Hippocampal formation (tissue), 2 donors: ENCODE measurements at regions not wholly inside any gene's neighbourhood (a gene's known extent, or its start where the extent isn't known, plus 50 kb on each side); places are given as distances from the start of the nearest gene placed in this dataset.
"Not testable (repeated sequence)": the region's sequence is repeated elsewhere in the genome, so short reads cannot be mapped to it uniquely, and the experiment has no call there.

Experiments used
- DNase-seq, 2 donors: peaks; one replicate each; lab custom pipeline; 2025; lab: John Stamatoyannopoulos, UW

GRCh38 chr2:184993746-184994145 lies 395.4 kb downstream of the ZNF804A start:
- DNase-seq = no peak

GRCh38 chr2:185006481-185006880 lies 408.2 kb downstream of the ZNF804A start:
- no peak for DNase-seq

GRCh38 chr2:185012643-185013042 lies 414.3 kb downstream of the ZNF804A start:
- DNase-seq = no peak

GRCh38 chr2:185014076-185014475 lies 415.7 kb downstream of the ZNF804A start:
- DNase-seq = no peak

GRCh38 chr2:185025891-185026290 lies 427.6 kb downstream of the ZNF804A start:
- not testable (repeated sequence) for DNase-seq

GRCh38 chr2:185035906-185036305 lies 437.6 kb downstream of the ZNF804A start:
- no peak for DNase-seq

GRCh38 chr2:185044323-185044874 lies 446.1 kb downstream of the ZNF804A start:
- no peak for DNase-seq

- no peak for DNase-seq
These were observed 452.5 kb downstream of the ZNF804A start for GRCh38 chr2:185050804-185051203.

- no peak for DNase-seq
These were observed 465.4 kb downstream of the ZNF804A start for GRCh38 chr2:185063761-185064160.

GRCh38 chr2:185066128-185066527 lies 467.8 kb downstream of the ZNF804A start:
- DNase-seq = no peak

GRCh38 chr2:185069107-185069506 lies 470.8 kb downstream of the ZNF804A start:
- DNase-seq = no peak

GRCh38 chr2:185074156-185074555 lies 475.8 kb downstream of the ZNF804A start:
- DNase-seq = no peak

GRCh38 chr2:185082749-185083148 lies 484.4 kb downstream of the ZNF804A start:
- DNase-seq = no peak

GRCh38 chr2:185108588-185108987 lies 510.3 kb downstream of the ZNF804A start:
- no peak for DNase-seq

- no peak for DNase-seq
These were observed 529.1 kb downstream of the ZNF804A start for GRCh38 chr2:185127412-185127811.

GRCh38 chr2:185128346-185128745 lies 530.0 kb downstream of the ZNF804A start:
- no peak for DNase-seq

GRCh38 chr2:185128996-185129395 lies 530.7 kb downstream of the ZNF804A start:
- DNase-seq = no peak

- no peak for DNase-seq
These were observed 532.4 kb downstream of the ZNF804A start for GRCh38 chr2:185130685-185131084.

GRCh38 chr2:185132501-185133041 lies 534.2 kb downstream of the ZNF804A start:
- DNase-seq = no peak

- no peak for DNase-seq
These were observed 539.4 kb downstream of the ZNF804A start for GRCh38 chr2:185137700-185138099.

GRCh38 chr2:185142677-185143076 lies 544.3 kb downstream of the ZNF804A start:
- DNase-seq = no peak

- no peak for DNase-seq
These were observed 546.0 kb downstream of the ZNF804A start for GRCh38 chr2:185144159-185144919.

GRCh38 chr2:185145316-185146121 lies 547.2 kb downstream of the ZNF804A start:
- DNase-seq = no peak
